PC-3 (cell line): ENCODE measurements at regions not wholly inside any gene's neighbourhood (a gene's known extent, or its start where the extent isn't known, plus 50 kb on each side); places are given as distances from the start of the nearest gene placed in this dataset.
A peak's percentile ranks its signal among the peaks of the same experiment; 100 is the strongest.

Source experiments
- ATAC-seq: fragments of 200-7000 bp; cut with Tn5 transposase; 2 replicates; pipeline ENCODE4 v1.9.1; 2020; ENCODE audit warnings: mild to moderate bottlenecking, moderate library complexity
- BruUV-seq: library from RNA; stranded (reverse); fragments of 400-500 nt; replicated peaks from 2 replicates; lab custom pipeline; 2021; lab: Mats Ljungman, UMichigan
- CTCF ChIA-PET: fragments of 300-600 bp; sonication (Branson Sonifier 250); formaldehyde crosslinking; loops from one replicate; lab custom pipeline; 2022; ENCODE audit warnings: antibody characterized with exemption; lab: Charles Lee
- POLR2A ChIA-PET: fragments of 300-600 bp; sonication (Branson Sonifier 250); formaldehyde crosslinking; loops from one replicate; lab custom pipeline; 2022; ENCODE audit warnings: antibody characterized with exemption; ENCODE audit not compliant: unreplicated experiment; lab: Charles Lee
- DNase-seq: peaks from one replicate; pipeline ENCODE4 v3.0.0-alpha.2; 2015
- H2AFZ ChIP-seq: fragments of 300-600 bp; sonication (generic); 2 replicates; pipeline ENCODE4 v1.6.0; 2016; ENCODE audit warnings: antibody characterized with exemption, low read length
- H3F3A ChIP-seq: fragments of 300-600 bp; sonication (generic); one replicate; pipeline ENCODE4 v1.6.0; 2017; ENCODE audit warnings: antibody characterized with exemption, low read length, control low read depth, mild to moderate bottlenecking; ENCODE audit not compliant: unreplicated experiment
- H3K27ac ChIP-seq: fragments of 300-600 bp; sonication (generic); 2 replicates; pipeline ENCODE4 v1.5.1; 2016; ENCODE audit warnings: mild to moderate bottlenecking, low read length
- H3K27me3 ChIP-seq: fragments of 300-600 bp; sonication (generic); 2 replicates; pipeline ENCODE4 v1.6.1; 2016; ENCODE audit warnings: low read length, mixed read lengths
- H3K36me3 ChIP-seq: fragments of 300-600 bp; sonication (generic); 2 replicates; pipeline ENCODE4 v1.6.1; 2016; ENCODE audit warnings: low read depth, mixed run types, low read length, mixed read lengths
- H3K4me1 ChIP-seq: fragments of 300-600 bp; sonication (generic); 2 replicates; pipeline ENCODE4 v1.5.1; 2016; ENCODE audit warnings: low read length; ENCODE audit not compliant: insufficient read depth
- H3K4me2 ChIP-seq: fragments of 300-600 bp; sonication (generic); 2 replicates; pipeline ENCODE4 v1.6.0; 2016; ENCODE audit warnings: low read length
- H3K4me3 ChIP-seq: fragments of 300-600 bp; sonication (generic); 2 replicates; pipeline ENCODE4 v1.5.1; 2016; ENCODE audit warnings: mild to moderate bottlenecking, low read length, mixed read lengths
- H3K79me2 ChIP-seq: fragments of 300-600 bp; sonication (generic); 2 replicates; pipeline ENCODE4 v1.6.1; 2017; ENCODE audit warnings: low read length, mixed read lengths
- H3K9ac ChIP-seq: fragments of 300-600 bp; sonication (generic); 2 replicates; pipeline ENCODE4 v1.6.0; 2016; ENCODE audit warnings: mild to moderate bottlenecking, low read length
- H3K9me2 ChIP-seq: fragments of 300-600 bp; sonication (generic); replicated peaks from 2 replicates; pipeline ENCODE4 v1.6.1; 2016; ENCODE audit warnings: mixed run types, low read length, mixed read lengths
- H3K9me3 ChIP-seq: fragments of 300-600 bp; sonication (generic); 2 replicates; pipeline ENCODE4 v1.6.1; 2016; ENCODE audit warnings: low read length, mixed read lengths
- H4K20me1 ChIP-seq: fragments of 300-600 bp; sonication (generic); 2 replicates; pipeline ENCODE4 v1.6.1; 2016; ENCODE audit warnings: low read length, mixed read lengths
- CTCF ChIP-seq: fragments of 300-600 bp; sonication (generic); conservative IDR thresholded peaks from 2 replicates; pipeline ENCODE4 v1.5.1; 2017; ENCODE audit warnings: antibody characterized with exemption, low read depth, mild to moderate bottlenecking, low read length
- EZH2 ChIP-seq: fragments of 300-600 bp; sonication (generic); IDR thresholded peaks from one replicate; pipeline ENCODE4 v1.6.1; 2017; ENCODE audit warnings: antibody characterized with exemption, mild to moderate bottlenecking, low read length; ENCODE audit not compliant: unreplicated experiment
- EZH2phosphoT487 ChIP-seq: fragments of 300-600 bp; sonication (generic); IDR thresholded peaks from 2 replicates; pipeline ENCODE4 v1.6.1; 2018; ENCODE audit warnings: mild to moderate bottlenecking, antibody characterized with exemption, low read length, borderline replicate concordance
- intact Hi-C: fragments of 100-400 bp; cut with micrococcal nuclease; formaldehyde crosslinking; loops from 2 replicates; pipeline ENCODE4 v1.9.0; 2023

GRCh38 chr2:216803791-216804190 is 56.1 kb downstream of the TNP1 start:
- Histone ChIP-seq H3K9ac (no peak overlapping the region), H3K9me3 (no peaks in the 10 kb centered on the region), H3K79me2 (no peaks in the 10 kb centered on the region), H4K20me1 (no peaks in the 10 kb centered on the region), H3K27ac (no peak overlapping the region), H3K4me3 (no peak overlapping the region), H2AFZ (no peak overlapping the region), H3K36me3 (no peaks in the 10 kb centered on the region), H3K9me2 (no peaks in the 10 kb centered on the region), H3K27me3 (no peaks in the 10 kb centered on the region), H3K4me2 (no peak overlapping the region), H3F3A (no peaks in the 10 kb centered on the region), H3K4me1 (0 out of 2 replicates have a peak, but pooled peaks cover 6% of the 10 kb centered on the region)
- CTCF ChIA-PET, result no interaction called here
- TF ChIP-seq EZH2, result no peak
- TF ChIP-seq EZH2phosphoT487, result no peak
- TF ChIP-seq CTCF, result no peak
- POLR2A ChIA-PET, result no interaction called here
- intact Hi-C loops, result no loop called here
- ATAC-seq (no peak), DNase-seq (no peak)
- BruUV-seq, result no TSS peak

GRCh38 chr2:216802516-216803215 is 57.2 kb downstream of the TNP1 start:
- DNase-seq (no peak), ATAC-seq (no peak)
- H3K79me2 ChIP-seq, result no peaks in the 10 kb centered on the region
- ChIA-PET POLR2A (no interaction called here), CTCF (no interaction called here)
- no TSS peak for BruUV-seq
- no peaks in the 10 kb centered on the region for H3K36me3 ChIP-seq
- H3K4me3 ChIP-seq, result no peak overlapping the region
- H3K4me2 ChIP-seq, result no peak overlapping the region
- no peak for TF ChIP-seq EZH2phosphoT487
- TF ChIP-seq CTCF, result no peak
- no peak for TF ChIP-seq EZH2
- H3K27me3 ChIP-seq, result no peaks in the 10 kb centered on the region
- no peaks in the 10 kb centered on the region for H4K20me1 ChIP-seq
- intact Hi-C loops, result no loop called here
- no peaks in the 10 kb centered on the region for H3K9me3 ChIP-seq
- H3K9me2 ChIP-seq, result no peaks in the 10 kb centered on the region
- H3K4me1 ChIP-seq, result 0 out of 2 replicates have a peak, but pooled peaks cover 6% of the 10 kb centered on the region
- no peaks in the 10 kb centered on the region for H3F3A ChIP-seq
- no peak overlapping the region for H3K9ac ChIP-seq
- no peak overlapping the region for H2AFZ ChIP-seq
- H3K27ac ChIP-seq, result no peak overlapping the region

GRCh38 chr2:216800836-216801235 is 59.0 kb downstream of the TNP1 start:
- no peak overlapping the region for H3K9ac ChIP-seq
- no TSS peak for BruUV-seq
- ATAC-seq (no peak), DNase-seq (no peak)
- no peaks in the 10 kb centered on the region for H3K9me3 ChIP-seq
- no peak overlapping the region for H3K4me3 ChIP-seq
- ChIA-PET POLR2A (no interaction called here), CTCF (no interaction called here)
- 0 out of 2 replicates have a peak, but pooled peaks cover 6% of the 10 kb centered on the region for H3K4me1 ChIP-seq
- H3K27me3 ChIP-seq, result no peaks in the 10 kb centered on the region
- no peaks in the 10 kb centered on the region for H3K36me3 ChIP-seq
- H3K4me2 ChIP-seq, result no peak overlapping the region
- no peaks in the 10 kb centered on the region for H3K79me2 ChIP-seq
- no peak overlapping the region for H3K27ac ChIP-seq
- no peaks in the 10 kb centered on the region for H4K20me1 ChIP-seq
- no peaks in the 10 kb centered on the region for H3F3A ChIP-seq
- TF ChIP-seq CTCF (no peak), EZH2 (no peak), EZH2phosphoT487 (no peak)
- no peaks in the 10 kb centered on the region for H3K9me2 ChIP-seq
- intact Hi-C loops, result no loop called here
- 0 out of 2 replicates have a peak overlapping the region, but pooled peaks have one; percentile 40 for H2AFZ ChIP-seq
